AG04450 (cell line): ENCODE measurements at regions not wholly inside any gene's neighbourhood (a gene's known extent, or its start where the extent isn't known, plus 50 kb on each side); places are given as distances from the start of the nearest gene placed in this dataset.

Source experiments
- CTCF ChIA-PET: fragments of 300-600, 350-600 bp; formaldehyde crosslinking; extraction: SDS; loops from one replicate; lab custom pipeline; 2022; ENCODE audit warnings: antibody characterized with exemption, inconsistent platforms; lab: Charles Lee
- POLR2A ChIA-PET: fragments of 350-600 bp; formaldehyde crosslinking; extraction: SDS; loops from one replicate; lab custom pipeline; 2021; ENCODE audit warnings: antibody characterized with exemption, inconsistent platforms; lab: Yijun Ruan, JAX
- DNase-seq: peaks from one replicate; pipeline ENCODE4 v3.0.0-alpha.2; 2011; ENCODE audit warnings: low read depth, low spot score
- H3K27ac ChIP-seq: one replicate; pipeline ENCODE4 v1.5.1; 2012; ENCODE audit warnings: low read depth, low read length, control low read depth
- H3K27me3 ChIP-seq: one replicate; pipeline ENCODE4 v1.6.0; 2012; ENCODE audit warnings: low read length; ENCODE audit not compliant: control insufficient read depth, insufficient read depth
- H3K4me3 ChIP-seq: 2 replicates; pipeline ENCODE4 v1.5.1; 2011; ENCODE audit warnings: mild to moderate bottlenecking, low read depth, low read length, control low read depth
- H3K9me3 ChIP-seq: 2 replicates; pipeline ENCODE4 v1.5.1; 2012; ENCODE audit warnings: low read length; ENCODE audit not compliant: control insufficient read depth, insufficient read depth
- TF ChIP-seq, protein P1 (sequence below): IDR thresholded peaks from 2 replicates; pipeline ENCODE4 v1.5.1; 2011; ENCODE audit warnings: low read depth, low read length, control low read depth, inconsistent platforms

DNA sequence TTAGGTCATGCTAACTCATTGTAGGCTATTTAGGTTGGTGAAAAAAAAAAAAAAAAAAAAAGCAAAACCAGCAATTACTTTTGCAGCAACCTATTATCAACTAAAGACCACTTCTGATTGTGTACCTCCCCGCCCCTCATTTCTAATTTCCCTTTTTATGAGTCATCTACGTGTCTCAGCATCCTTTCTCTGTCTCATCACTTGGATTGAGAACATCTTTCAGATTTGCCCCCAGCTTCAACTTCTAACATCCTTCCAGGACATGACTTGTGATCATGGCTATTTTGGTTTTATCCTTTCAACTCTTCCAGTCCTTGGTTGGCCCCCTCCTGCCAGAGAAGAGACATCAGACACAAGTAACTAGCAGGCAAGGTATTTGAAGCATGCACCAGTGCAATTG is 156.7 kb upstream of the CCN2 start:
- no peak overlapping the region for H3K4me3 ChIP-seq
- ChIA-PET CTCF (no interaction called here), POLR2A (no interaction called here)
- no peaks in the 10 kb centered on the region for H3K27me3 ChIP-seq
- H3K27ac ChIP-seq = no peak overlapping the region
- peaks cover 16% of the 10 kb centered on the region; the same call in 1 of the 2 replicates for H3K9me3 ChIP-seq
- no peak for DNase-seq
- TF ChIP-seq, protein P1, sequence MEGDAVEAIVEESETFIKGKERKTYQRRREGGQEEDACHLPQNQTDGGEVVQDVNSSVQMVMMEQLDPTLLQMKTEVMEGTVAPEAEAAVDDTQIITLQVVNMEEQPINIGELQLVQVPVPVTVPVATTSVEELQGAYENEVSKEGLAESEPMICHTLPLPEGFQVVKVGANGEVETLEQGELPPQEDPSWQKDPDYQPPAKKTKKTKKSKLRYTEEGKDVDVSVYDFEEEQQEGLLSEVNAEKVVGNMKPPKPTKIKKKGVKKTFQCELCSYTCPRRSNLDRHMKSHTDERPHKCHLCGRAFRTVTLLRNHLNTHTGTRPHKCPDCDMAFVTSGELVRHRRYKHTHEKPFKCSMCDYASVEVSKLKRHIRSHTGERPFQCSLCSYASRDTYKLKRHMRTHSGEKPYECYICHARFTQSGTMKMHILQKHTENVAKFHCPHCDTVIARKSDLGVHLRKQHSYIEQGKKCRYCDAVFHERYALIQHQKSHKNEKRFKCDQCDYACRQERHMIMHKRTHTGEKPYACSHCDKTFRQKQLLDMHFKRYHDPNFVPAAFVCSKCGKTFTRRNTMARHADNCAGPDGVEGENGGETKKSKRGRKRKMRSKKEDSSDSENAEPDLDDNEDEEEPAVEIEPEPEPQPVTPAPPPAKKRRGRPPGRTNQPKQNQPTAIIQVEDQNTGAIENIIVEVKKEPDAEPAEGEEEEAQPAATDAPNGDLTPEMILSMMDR = no peak

- no peak overlapping the region for H3K27ac ChIP-seq
- no peaks in the 10 kb centered on the region; the same call in 1 of the 2 replicates for H3K9me3 ChIP-seq
- DNase-seq = no peak
- H3K4me3 ChIP-seq = no peak overlapping the region
- TF ChIP-seq, protein P1 = no peak
- CTCF ChIA-PET = interaction anchor here (0.8 to 1.1 kb wide), 2 partner anchors 14 to 178 kb away, joined by 3 read pairs; no protein-coding TSS in a partner anchor
- no peaks in the 10 kb centered on the region for H3K27me3 ChIP-seq
- POLR2A ChIA-PET = no interaction called here
Observed at GRCh38 chr6:132101535-132101934, 150.4 kb upstream of the CCN2 start.

- CTCF ChIA-PET = interaction anchor here (0.7 to 1.6 kb wide), 4 partner anchors 10 to 176 kb away, joined by 3 to 6 read pairs (median 4); no protein-coding TSS in a partner anchor
- Histone ChIP-seq H3K27me3 (no peaks in the 10 kb centered on the region), H3K9me3 (no peaks in the 10 kb centered on the region; the same call in 1 of the 2 replicates), H3K27ac (no peak overlapping the region), H3K4me3 (no peak overlapping the region)
- TF ChIP-seq, protein P1 = no peak
- DNase-seq = no peak
- POLR2A ChIA-PET = interaction anchor here (0.8 to 1.4 kb wide), 2 partner anchors 22 to 149 kb away, joined by 3 to 5 read pairs; partner anchors contain the start of gene CCN2
Observed at GRCh38 chr6:132100388-132100990, 149.3 kb upstream of the CCN2 start.

DNA sequence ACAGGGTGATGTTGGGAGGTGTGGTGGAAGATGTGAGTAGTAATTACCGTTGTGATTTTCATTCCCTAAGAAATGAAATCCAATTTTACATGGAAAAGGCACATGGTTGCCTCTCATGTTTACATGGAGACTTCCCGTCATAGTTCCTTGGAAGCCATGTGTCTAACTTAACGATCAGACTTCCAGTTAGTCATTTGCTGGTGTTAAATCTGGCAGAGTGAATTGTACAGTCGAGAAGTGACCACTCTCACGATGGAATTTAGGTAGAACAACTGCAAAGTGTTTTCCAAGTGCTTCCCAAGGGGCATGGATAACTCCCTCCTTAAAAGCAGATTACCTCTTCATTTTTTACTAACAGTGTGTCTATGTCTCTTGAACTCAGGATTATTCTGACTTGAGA is 145.8 kb upstream of the CCN2 start:
- Histone ChIP-seq H3K9me3 (no peaks in the 10 kb centered on the region), H3K4me3 (no peak overlapping the region), H3K27ac (no peak overlapping the region), H3K27me3 (no peaks in the 10 kb centered on the region)
- CTCF ChIA-PET = no interaction called here
- TF ChIP-seq, protein P1 = no peak
- DNase-seq = no peak
- POLR2A ChIA-PET = no interaction called here

DNA sequence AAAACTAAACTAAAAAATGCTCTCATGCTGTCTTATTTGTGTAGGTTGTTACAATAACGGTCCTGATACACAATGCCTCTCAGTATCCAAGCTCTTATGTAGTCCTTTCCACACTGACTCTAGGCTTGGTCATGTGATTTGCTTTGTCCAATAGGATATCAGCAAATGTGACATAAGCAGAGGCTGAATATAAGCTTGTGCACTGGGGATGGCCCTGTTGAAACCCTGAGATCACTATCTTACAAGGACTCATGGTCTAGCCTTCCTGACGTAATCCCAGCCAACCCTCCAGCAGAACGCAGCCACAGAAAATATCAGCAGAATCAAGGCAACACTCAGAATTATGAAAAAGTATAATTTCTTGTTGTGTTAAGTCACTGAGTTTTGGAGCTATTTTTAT is 145.1 kb upstream of the CCN2 start:
- H3K27me3 ChIP-seq = no peaks in the 10 kb centered on the region
- H3K27ac ChIP-seq = no peak overlapping the region
- no peak for DNase-seq
- TF ChIP-seq, protein P1 = no peak
- no peaks in the 10 kb centered on the region for H3K9me3 ChIP-seq
- CTCF ChIA-PET = no interaction called here
- H3K4me3 ChIP-seq = no peak overlapping the region
- POLR2A ChIA-PET = no interaction called here
